Erythroblast (primary cell): ENCODE measurements at regions not wholly inside any gene's neighbourhood (a gene's known extent, or its start where the extent isn't known, plus 50 kb on each side); places are given as distances from the start of the nearest gene placed in this dataset.

Source experiments
- GATA1 ChIP-seq: IDR thresholded peaks from 2 replicates; pipeline ENCODE4 v1.6.1; 2011; ENCODE audit warnings: low read depth, mild to moderate bottlenecking, control low read depth, low read length, moderate library complexity
- POLR2A ChIP-seq: IDR thresholded peaks from 2 replicates; pipeline ENCODE4 v1.6.1; 2011; ENCODE audit warnings: mild to moderate bottlenecking, low read length

GRCh38 chr5:44605926-44606325 lies 202.8 kb upstream of the MRPS30 start:
- TF ChIP-seq POLR2A (no peak), GATA1 (no peak)
